Liver (tissue), 8 donors: ENCODE measurements at regions not wholly inside any gene's neighbourhood (a gene's known extent, or its start where the extent isn't known, plus 50 kb on each side); places are given as distances from the start of the nearest gene placed in this dataset.

Experiments
- DNase-seq: peaks from one replicate; pipeline ENCODE4 v3.0.0-alpha.2; 2017; ENCODE audit warnings: low spot score
- H3K27ac ChIP-seq, 2 donors: one replicate each; pipeline ENCODE4 v1.7.0; 2013; ENCODE audit warnings: inconsistent platforms in 2 of 2, low read length in 2 of 2, control low read depth in 1 of 2, low read depth in 1 of 2, mild to moderate bottlenecking in 1 of 2
- H3K27me3 ChIP-seq, 4 donors: one replicate each; pipeline versions ENCODE4 v1.6.1 to v1.7.0; 2013; ENCODE audit warnings: low read length in 3 of 4, inconsistent platforms in 1 of 4, mild to moderate bottlenecking in 1 of 4, moderate library complexity in 1 of 4; ENCODE audit not compliant: control insufficient read depth in 4 of 4, insufficient read depth in 4 of 4
- H3K36me3 ChIP-seq, 4 donors: one replicate each; pipeline versions ENCODE4 v1.6.1 to v1.7.0; 2013; ENCODE audit warnings: low read length in 3 of 4, mild to moderate bottlenecking in 3 of 4, low read depth in 1 of 4, moderate library complexity in 1 of 4; ENCODE audit not compliant: control insufficient read depth in 4 of 4, insufficient read depth in 3 of 4
- H3K4me1 ChIP-seq, 4 donors: one replicate each; pipeline versions ENCODE4 v1.6.1 to v1.7.0; 2013; ENCODE audit warnings: low read length in 3 of 4, mild to moderate bottlenecking in 3 of 4, moderate library complexity in 1 of 4; ENCODE audit not compliant: control insufficient read depth in 4 of 4, insufficient read depth in 4 of 4
- H3K4me3 ChIP-seq, 3 donors: one replicate each; pipeline versions ENCODE4 v1.6.1 to v1.7.0; 2013; ENCODE audit warnings: low read length in 3 of 3, control low read depth in 1 of 3, low read depth in 1 of 3, mild to moderate bottlenecking in 1 of 3
- H3K9ac ChIP-seq, 2 donors: one replicate each; pipeline ENCODE4 v1.7.0; 2013; ENCODE audit warnings: low read length in 2 of 2, mild to moderate bottlenecking in 2 of 2, moderate library complexity in 2 of 2, control low read depth in 1 of 2, low read depth in 1 of 2
- H3K9me3 ChIP-seq, 4 donors: one replicate each; pipeline versions ENCODE4 v1.6.1 to v1.7.0; 2013; ENCODE audit warnings: low read length in 3 of 4; ENCODE audit not compliant: control insufficient read depth in 4 of 4
- EGR1 ChIP-seq, 2 donors: IDR thresholded peaks; 2 replicates each; pipeline ENCODE4 v1.6.1; 2016 to 2018; ENCODE audit warnings: antibody characterized with exemption in 2 of 2, low read depth in 2 of 2
- FOXA2 ChIP-seq: IDR thresholded peaks from 2 replicates; pipeline ENCODE4 v1.6.1; 2016; ENCODE audit warnings: antibody characterized with exemption
- HNF4A ChIP-seq, 2 donors: conservative IDR thresholded peaks; 2 replicates each; pipeline ENCODE4 v1.6.1; 2016; ENCODE audit warnings: antibody characterized with exemption in 2 of 2, mild to moderate bottlenecking in 2 of 2
- NR2F2 ChIP-seq: IDR thresholded peaks from 2 replicates; pipeline ENCODE4 v1.6.1; 2016; ENCODE audit warnings: antibody characterized with exemption
- RAD21 ChIP-seq, 2 donors: IDR thresholded peaks; 2 replicates each; pipeline ENCODE4 v1.6.1; 2016; ENCODE audit warnings: antibody characterized with exemption in 2 of 2, mild to moderate bottlenecking in 2 of 2
- RXRA ChIP-seq, 2 donors: IDR thresholded peaks; 2 replicates each; pipeline ENCODE4 v1.6.1; 2017 to 2018; ENCODE audit warnings: antibody characterized with exemption in 2 of 2, mild to moderate bottlenecking in 1 of 2
- TAF1 ChIP-seq: conservative IDR thresholded peaks from 2 replicates; pipeline ENCODE4 v1.6.1; 2016; ENCODE audit warnings: antibody characterized with exemption, mild to moderate bottlenecking
- YY1 ChIP-seq: IDR thresholded peaks from 2 replicates; pipeline ENCODE4 v1.6.1; 2016; ENCODE audit warnings: antibody characterized with exemption, mild to moderate bottlenecking
- WGBS: extraction: QIAGEN DNeasy Blood & Tissue Kit; methylation state at CpG from one replicate; pipeline ENCODE4 v1.1.7; 2013; 5-methylcytosine and 5-hydroxymethylcytosine counted together
- TF ChIP-seq, protein P1 (sequence below): fragments of 150-350 bp; IDR thresholded peaks from 2 replicates; pipeline ENCODE4 v1.5.1; 2017; ENCODE audit warnings: improper control_type of control experiment, low read depth, low read length; ENCODE audit not compliant: missing input control
- TF ChIP-seq, protein P2 (sequence below): IDR thresholded peaks from 2 replicates; pipeline ENCODE4 v1.6.1; 2016; ENCODE audit warnings: antibody characterized with exemption, mild to moderate bottlenecking
- TF ChIP-seq, protein P3 (sequence below): IDR thresholded peaks from 2 replicates; pipeline ENCODE4 v1.6.1; 2016; ENCODE audit warnings: antibody characterized with exemption
- TF ChIP-seq, protein P4 (sequence below): IDR thresholded peaks from 2 replicates; pipeline ENCODE4 v1.6.1; 2016; ENCODE audit warnings: antibody characterized with exemption
- donor health status: healthy.
- donor health status: healthy.
- donor health status: healthy.
- donor health status: healthy.
- donor health status: healthy.

DNA sequence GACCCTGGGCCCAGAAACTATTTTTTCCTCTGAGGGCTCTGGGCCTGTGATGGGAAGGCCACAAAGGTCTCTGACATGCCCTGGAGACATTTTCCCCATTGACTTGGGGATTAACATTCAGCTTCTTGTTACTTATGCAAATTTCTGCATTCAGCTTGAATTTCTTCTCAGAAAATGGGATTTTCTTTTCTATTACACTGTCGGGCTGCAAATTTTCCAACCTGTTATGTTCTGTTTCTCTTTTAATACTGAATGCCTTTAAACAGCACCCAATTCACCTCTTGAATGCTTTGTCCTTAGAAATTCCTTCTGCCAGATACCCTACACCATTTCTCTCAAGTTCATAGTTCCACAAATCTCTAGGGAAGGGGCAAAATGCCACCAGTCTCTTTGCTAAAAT lies 241.0 kb downstream of the HNMT start (continued):
- TF ChIP-seq, protein P1, sequence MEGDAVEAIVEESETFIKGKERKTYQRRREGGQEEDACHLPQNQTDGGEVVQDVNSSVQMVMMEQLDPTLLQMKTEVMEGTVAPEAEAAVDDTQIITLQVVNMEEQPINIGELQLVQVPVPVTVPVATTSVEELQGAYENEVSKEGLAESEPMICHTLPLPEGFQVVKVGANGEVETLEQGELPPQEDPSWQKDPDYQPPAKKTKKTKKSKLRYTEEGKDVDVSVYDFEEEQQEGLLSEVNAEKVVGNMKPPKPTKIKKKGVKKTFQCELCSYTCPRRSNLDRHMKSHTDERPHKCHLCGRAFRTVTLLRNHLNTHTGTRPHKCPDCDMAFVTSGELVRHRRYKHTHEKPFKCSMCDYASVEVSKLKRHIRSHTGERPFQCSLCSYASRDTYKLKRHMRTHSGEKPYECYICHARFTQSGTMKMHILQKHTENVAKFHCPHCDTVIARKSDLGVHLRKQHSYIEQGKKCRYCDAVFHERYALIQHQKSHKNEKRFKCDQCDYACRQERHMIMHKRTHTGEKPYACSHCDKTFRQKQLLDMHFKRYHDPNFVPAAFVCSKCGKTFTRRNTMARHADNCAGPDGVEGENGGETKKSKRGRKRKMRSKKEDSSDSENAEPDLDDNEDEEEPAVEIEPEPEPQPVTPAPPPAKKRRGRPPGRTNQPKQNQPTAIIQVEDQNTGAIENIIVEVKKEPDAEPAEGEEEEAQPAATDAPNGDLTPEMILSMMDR: no peak
- TF ChIP-seq RAD21 (IDR thresholded peaks at IDR 0.05) (no peak), FOXA2 (no peak)
- TF ChIP-seq, protein P2, sequence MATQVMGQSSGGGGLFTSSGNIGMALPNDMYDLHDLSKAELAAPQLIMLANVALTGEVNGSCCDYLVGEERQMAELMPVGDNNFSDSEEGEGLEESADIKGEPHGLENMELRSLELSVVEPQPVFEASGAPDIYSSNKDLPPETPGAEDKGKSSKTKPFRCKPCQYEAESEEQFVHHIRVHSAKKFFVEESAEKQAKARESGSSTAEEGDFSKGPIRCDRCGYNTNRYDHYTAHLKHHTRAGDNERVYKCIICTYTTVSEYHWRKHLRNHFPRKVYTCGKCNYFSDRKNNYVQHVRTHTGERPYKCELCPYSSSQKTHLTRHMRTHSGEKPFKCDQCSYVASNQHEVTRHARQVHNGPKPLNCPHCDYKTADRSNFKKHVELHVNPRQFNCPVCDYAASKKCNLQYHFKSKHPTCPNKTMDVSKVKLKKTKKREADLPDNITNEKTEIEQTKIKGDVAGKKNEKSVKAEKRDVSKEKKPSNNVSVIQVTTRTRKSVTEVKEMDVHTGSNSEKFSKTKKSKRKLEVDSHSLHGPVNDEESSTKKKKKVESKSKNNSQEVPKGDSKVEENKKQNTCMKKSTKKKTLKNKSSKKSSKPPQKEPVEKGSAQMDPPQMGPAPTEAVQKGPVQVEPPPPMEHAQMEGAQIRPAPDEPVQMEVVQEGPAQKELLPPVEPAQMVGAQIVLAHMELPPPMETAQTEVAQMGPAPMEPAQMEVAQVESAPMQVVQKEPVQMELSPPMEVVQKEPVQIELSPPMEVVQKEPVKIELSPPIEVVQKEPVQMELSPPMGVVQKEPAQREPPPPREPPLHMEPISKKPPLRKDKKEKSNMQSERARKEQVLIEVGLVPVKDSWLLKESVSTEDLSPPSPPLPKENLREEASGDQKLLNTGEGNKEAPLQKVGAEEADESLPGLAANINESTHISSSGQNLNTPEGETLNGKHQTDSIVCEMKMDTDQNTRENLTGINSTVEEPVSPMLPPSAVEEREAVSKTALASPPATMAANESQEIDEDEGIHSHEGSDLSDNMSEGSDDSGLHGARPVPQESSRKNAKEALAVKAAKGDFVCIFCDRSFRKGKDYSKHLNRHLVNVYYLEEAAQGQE: no peak

DNA sequence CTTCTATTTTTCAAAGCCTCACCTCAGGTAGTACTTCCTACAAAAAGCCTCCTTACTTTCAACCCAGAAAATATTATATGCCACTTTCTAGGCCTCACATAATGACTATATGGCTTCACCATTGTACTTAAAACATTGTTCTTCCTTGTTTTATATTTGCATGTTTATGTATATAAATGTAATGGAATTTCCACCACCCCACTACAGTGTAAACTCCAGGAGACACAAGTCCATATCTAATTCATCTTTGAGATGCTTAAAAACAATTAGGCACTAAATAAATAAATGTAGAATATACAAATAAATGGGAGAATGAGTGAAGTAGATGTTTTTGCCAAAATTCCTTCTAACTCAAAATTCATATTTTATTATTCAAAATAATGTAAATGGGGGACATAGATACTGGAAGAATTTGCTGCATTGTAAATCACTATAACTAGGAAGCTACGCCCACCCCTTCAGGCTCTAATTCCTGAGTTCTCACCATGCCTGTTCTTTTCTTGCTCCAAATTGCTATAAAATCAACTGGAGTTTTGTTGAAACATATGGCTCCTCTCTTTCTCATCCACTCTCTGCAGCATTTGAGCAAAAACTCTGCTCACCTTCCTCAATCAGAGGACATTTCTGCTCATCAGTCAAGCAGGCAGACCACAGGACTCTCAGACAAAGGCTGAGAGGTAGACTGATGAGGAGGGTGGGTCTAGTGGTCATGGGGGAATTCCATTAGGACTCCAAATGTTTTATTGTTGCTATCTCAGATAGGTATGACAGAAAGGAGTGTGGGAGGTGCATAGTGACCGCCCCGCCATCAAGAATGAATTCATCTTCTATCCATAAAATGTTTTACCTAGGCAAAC lies 243.0 kb downstream of the HNMT start:
- Histone ChIP-seq H3K9me3 (no peaks in the 10 kb centered on the region), H3K4me3 (no peak overlapping the region), H3K4me1 (no peaks in the 10 kb centered on the region), H3K9ac (no peak overlapping the region), H3K27me3 (no peaks in the 10 kb centered on the region), H3K27ac (no peak overlapping the region), H3K36me3 (no peaks in the 10 kb centered on the region)
- WGBS: 96% methylated on average over 3 of the region's 3 CpGs
- TF ChIP-seq, protein P3, sequence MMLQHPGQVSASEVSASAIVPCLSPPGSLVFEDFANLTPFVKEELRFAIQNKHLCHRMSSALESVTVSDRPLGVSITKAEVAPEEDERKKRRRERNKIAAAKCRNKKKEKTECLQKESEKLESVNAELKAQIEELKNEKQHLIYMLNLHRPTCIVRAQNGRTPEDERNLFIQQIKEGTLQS: no peak
- TF ChIP-seq RXRA (IDR thresholded peaks at IDR 0.05) (no peak), RAD21 (IDR thresholded peaks at IDR 0.05) (no peak), YY1 (no peak), EGR1 (IDR thresholded peaks at IDR 0.05; ENCODE audit: low read depth in 2 of 2) (no peak), HNF4A (conservative IDR thresholded peaks at IDR 0.05) (no peak), TAF1 (no peak), NR2F2 (no peak)
- TF ChIP-seq, protein P4, sequence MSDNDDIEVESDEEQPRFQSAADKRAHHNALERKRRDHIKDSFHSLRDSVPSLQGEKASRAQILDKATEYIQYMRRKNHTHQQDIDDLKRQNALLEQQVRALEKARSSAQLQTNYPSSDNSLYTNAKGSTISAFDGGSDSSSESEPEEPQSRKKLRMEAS: no peak
- TF ChIP-seq, protein P1: no peak
- DNase-seq: no peak
